Activated T-cell treated with anti-CD3 and anti-CD28 coated beads, Interleukin-2, amount 50 U/mL, for 48 hours (primary cell): ENCODE measurements at regions not wholly inside any gene's neighbourhood (a gene's known extent, or its start where the extent isn't known, plus 50 kb on each side); places are given as distances from the start of the nearest gene placed in this dataset.

Experiments used
- DNase-seq, 2 experiments: peaks; one replicate each; pipeline ENCODE4 v3.0.0-alpha.2; 2020

GRCh38 chr9:121550041-121550440 lies 50.4 kb upstream of the GGTA1 start:
- no peak for DNase-seq

GRCh38 chr9:121550569-121551512 lies 51.2 kb upstream of the GGTA1 start:
- DNase-seq, result peak; percentile 86 to 90

- DNase-seq, result no peak
These were observed 52.5 kb upstream of the GGTA1 start for GRCh38 chr9:121551985-121552753.

GRCh38 chr9:121556082-121556481 lies 56.4 kb upstream of the GGTA1 start:
- DNase-seq, result no peak

GRCh38 chr9:121556580-121556979 lies 56.9 kb upstream of the GGTA1 start:
- DNase-seq, result no peak

GRCh38 chr9:121557581-121558447 lies 58.2 kb upstream of the GGTA1 start:
- DNase-seq, result peak; percentile 28 to 31

- no peak for DNase-seq
These were observed 58.8 kb upstream of the GGTA1 start for GRCh38 chr9:121558473-121558872.

- no peak for DNase-seq
These were observed 59.5 kb upstream of the GGTA1 start for GRCh38 chr9:121559183-121559582.

- no peak for DNase-seq
These were observed 61.3 kb upstream of the GGTA1 start for GRCh38 chr9:121560921-121561320.

GRCh38 chr9:121561385-121562222 lies 62.0 kb upstream of the GGTA1 start:
- DNase-seq, result no peak

GRCh38 chr9:121562301-121562700 lies 62.7 kb upstream of the GGTA1 start:
- DNase-seq, result no peak

- DNase-seq, result no peak
These were observed 63.8 kb upstream of the GGTA1 start for GRCh38 chr9:121563425-121563824.

- DNase-seq, result no peak
These were observed 64.3 kb upstream of the GGTA1 start for GRCh38 chr9:121563881-121564460.

GRCh38 chr9:121564504-121565260 lies 65.0 kb upstream of the GGTA1 start:
- DNase-seq, result no peak

GRCh38 chr9:121566481-121567465 lies 67.1 kb upstream of the GGTA1 start:
- no peak for DNase-seq

- no peak for DNase-seq
These were observed 68.1 kb upstream of the GGTA1 start for GRCh38 chr9:121567500-121568342.

GRCh38 chr9:121568343-121569265 lies 69.0 kb upstream of the GGTA1 start:
- no peak for DNase-seq
